SK-N-SH treated with all-trans-retinoic acid at 6 μM for 48 hours (cell line): ENCODE measurements at regions not wholly inside any gene's neighbourhood (a gene's known extent, or its start where the extent isn't known, plus 50 kb on each side); places are given as distances from the start of the nearest gene placed in this dataset.

ENCODE experiments used
- GLIS3 ChIP-seq: fragments of 250-450 bp; sonication (Bioruptor Pico); IDR thresholded peaks from 2 replicates; pipeline ENCODE4 v1.5.0; 2020; ENCODE audit warnings: mild to moderate bottlenecking, moderate library complexity
- PATZ1 ChIP-seq: fragments of 250-450 bp; sonication (Bioruptor Pico); IDR thresholded peaks from 2 replicates; pipeline ENCODE4 v1.8.0; 2020; ENCODE audit warnings: mild to moderate bottlenecking, moderate library complexity, borderline replicate concordance
- RARB ChIP-seq: fragments of 250-450 bp; sonication (Bioruptor Pico); IDR thresholded peaks from 2 replicates; pipeline ENCODE4 v1.8.0; 2021; ENCODE audit warnings: mild to moderate bottlenecking, moderate library complexity
- SNAI2 ChIP-seq: fragments of 250-450 bp; sonication (Bioruptor Pico); IDR thresholded peaks from 2 replicates; pipeline ENCODE4 v1.5.0; 2020; ENCODE audit warnings: mild to moderate bottlenecking, moderate library complexity
- TOX ChIP-seq: fragments of 250-450 bp; sonication (Bioruptor Pico); IDR thresholded peaks from 2 replicates; pipeline ENCODE4 v1.8.0; 2021; ENCODE audit warnings: mild to moderate bottlenecking, moderate library complexity, borderline replicate concordance
- ZFP30 ChIP-seq: fragments of 450-650 bp; formaldehyde crosslinking; IDR thresholded peaks from 2 replicates; pipeline ENCODE4 v1.5.0; 2022; ENCODE audit warnings: mild to moderate bottlenecking, moderate library complexity
- ZNF565 ChIP-seq: fragments of 450-650 bp; formaldehyde crosslinking; conservative IDR thresholded peaks from 2 replicates; pipeline ENCODE4 v1.5.0; 2020; ENCODE audit warnings: low read depth, mild to moderate bottlenecking, moderate library complexity

DNA sequence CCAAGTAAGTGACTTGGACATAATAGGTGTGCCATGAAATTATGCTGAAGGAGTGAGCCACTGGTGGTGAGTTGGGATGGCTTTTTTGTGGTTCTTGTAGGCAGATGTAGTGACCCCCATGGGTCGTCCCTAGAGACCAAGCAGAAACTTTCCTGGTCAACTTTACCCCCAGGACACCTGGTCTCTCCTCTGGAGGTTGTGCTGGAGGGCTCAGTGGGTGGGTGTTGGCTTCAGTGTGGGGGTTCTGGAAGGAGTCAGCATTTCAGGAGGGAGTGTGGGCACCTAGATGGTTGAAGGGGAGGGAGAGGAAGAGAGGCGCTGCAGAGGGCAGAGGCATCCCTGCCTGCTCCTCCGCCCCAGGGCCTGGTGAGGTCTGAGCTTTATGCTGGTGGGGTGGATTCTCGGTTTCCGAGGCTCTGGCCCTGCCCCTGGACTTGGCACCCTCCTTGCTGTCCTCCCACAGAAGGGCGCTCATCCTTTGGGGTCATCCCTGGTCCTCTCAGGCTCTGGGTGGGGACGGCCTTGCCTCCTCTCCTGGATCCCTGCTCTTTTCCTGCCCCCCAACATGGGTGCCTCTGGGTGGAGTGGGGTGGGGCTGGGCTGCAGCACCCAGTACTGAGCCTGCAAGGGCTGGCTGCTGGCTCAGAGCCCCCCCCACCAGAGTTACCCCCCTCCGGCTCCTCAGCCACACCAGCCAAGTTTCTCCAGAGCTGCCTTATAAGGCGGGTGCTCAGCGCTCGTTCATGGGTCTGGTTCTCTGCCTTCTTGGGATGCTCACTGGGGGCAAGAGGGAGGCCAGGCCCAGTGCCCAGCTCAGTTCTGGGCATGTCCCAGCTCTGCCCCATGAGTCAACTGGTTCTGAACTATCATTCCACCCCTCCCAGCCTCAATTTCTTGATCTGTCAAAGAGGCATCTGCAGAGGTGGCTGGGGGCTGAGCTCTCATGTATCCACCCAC lies 266.8 kb downstream of the SEC14L1 start:
- TF ChIP-seq PATZ1 (CRISPR knock-in tag): no peak
- TF ChIP-seq ZFP30: no peak
- no peak for TF ChIP-seq GLIS3
- TF ChIP-seq RARB (CRISPR knock-in tag): no peak
- no peak for TF ChIP-seq TOX (CRISPR knock-in tag)
- TF ChIP-seq SNAI2 (CRISPR knock-in tag): no peak
- TF ChIP-seq ZNF565 (CRISPR knock-in tag): no peak
